ENCODE measurements at regions not wholly inside any gene's neighbourhood (a gene's known extent, or its start where the extent isn't known, plus 50 kb on each side); places are given as distances from the start of the nearest gene placed in this dataset.
A peak's percentile ranks its signal among the peaks of the same experiment; 100 is the strongest.

DNA sequence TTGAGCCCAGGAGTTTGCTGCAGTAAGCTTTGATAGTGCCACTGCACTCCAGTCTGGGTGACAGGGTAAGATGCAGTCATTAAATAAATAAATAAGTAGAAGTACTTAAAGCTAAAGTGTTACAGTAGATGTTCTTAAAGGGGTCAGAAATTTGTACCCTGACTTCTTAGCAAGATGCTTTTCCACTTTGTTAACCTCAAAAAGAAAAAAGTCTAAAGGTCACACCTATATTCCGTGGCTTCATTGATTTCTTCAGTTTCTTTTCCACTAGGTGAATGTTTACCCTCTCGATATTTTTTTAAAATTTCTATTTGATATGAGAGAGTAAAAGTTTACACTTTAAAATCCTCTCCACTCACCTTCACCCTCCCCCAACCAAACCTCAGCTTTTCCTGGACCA, 64.3 kb upstream of the PLEKHA5 start:
- Histone ChIP-seq H3K9me3 (ENCODE audit: low read length) (no peaks in the 10 kb centered on the region), H3K27ac (ENCODE audit: low read length) (no peak overlapping the region), H3K4me2 (ENCODE audit: low read length) (no peak overlapping the region), H3K9ac (ENCODE audit: low read length) (no peak overlapping the region), H3K79me2 (replicated peaks; ENCODE audit: insufficient read depth, low read length) (no peaks in the 10 kb centered on the region), H3F3A (ENCODE audit: insufficient read depth, low read length, poor library complexity, severe bottlenecking) (peaks cover 8% of the 10 kb centered on the region), H4K20me1 (ENCODE audit: insufficient read depth) (no peaks in the 10 kb centered on the region), H3K4me3 (ENCODE audit: low read length) (no peak overlapping the region), H2AFZ (ENCODE audit: low read depth, low read length) (no peak overlapping the region), H3K9me2 (ENCODE audit: insufficient read depth, low read length) (no peaks in the 10 kb centered on the region), H3K27me3 (ENCODE audit: insufficient read depth, low read depth, low read length) (no peaks in the 10 kb centered on the region), H3K36me3 (ENCODE audit: insufficient read depth, low read length) (no peaks in the 10 kb centered on the region)
- TF ChIP-seq SMC3 (conservative IDR thresholded peaks at IDR 0.05; ENCODE audit: poor library complexity) (no peak), MXI1 (conservative IDR thresholded peaks at IDR 0.05; ENCODE audit: poor library complexity, severe bottlenecking) (no peak), POLR2AphosphoS5 (IDR thresholded peaks at IDR 0.05) (no peak)
- TF ChIP-seq, protein P1, sequence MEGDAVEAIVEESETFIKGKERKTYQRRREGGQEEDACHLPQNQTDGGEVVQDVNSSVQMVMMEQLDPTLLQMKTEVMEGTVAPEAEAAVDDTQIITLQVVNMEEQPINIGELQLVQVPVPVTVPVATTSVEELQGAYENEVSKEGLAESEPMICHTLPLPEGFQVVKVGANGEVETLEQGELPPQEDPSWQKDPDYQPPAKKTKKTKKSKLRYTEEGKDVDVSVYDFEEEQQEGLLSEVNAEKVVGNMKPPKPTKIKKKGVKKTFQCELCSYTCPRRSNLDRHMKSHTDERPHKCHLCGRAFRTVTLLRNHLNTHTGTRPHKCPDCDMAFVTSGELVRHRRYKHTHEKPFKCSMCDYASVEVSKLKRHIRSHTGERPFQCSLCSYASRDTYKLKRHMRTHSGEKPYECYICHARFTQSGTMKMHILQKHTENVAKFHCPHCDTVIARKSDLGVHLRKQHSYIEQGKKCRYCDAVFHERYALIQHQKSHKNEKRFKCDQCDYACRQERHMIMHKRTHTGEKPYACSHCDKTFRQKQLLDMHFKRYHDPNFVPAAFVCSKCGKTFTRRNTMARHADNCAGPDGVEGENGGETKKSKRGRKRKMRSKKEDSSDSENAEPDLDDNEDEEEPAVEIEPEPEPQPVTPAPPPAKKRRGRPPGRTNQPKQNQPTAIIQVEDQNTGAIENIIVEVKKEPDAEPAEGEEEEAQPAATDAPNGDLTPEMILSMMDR (IDR thresholded peaks at IDR 0.05; ENCODE audit: poor library complexity, severe bottlenecking): no peak

GRCh38 chr12:19065871-19066270, 63.7 kb upstream of the PLEKHA5 start:
- peaks cover 8% of the 10 kb centered on the region for H3F3A ChIP-seq (ENCODE audit: insufficient read depth, low read length, poor library complexity, severe bottlenecking)
- H4K20me1 ChIP-seq (ENCODE audit: insufficient read depth): no peaks in the 10 kb centered on the region
- H2AFZ ChIP-seq (ENCODE audit: low read depth, low read length): no peak overlapping the region
- H3K4me3 ChIP-seq (ENCODE audit: low read length): no peak overlapping the region
- no peaks in the 10 kb centered on the region for H3K9me3 ChIP-seq (ENCODE audit: low read length)
- no peak for TF ChIP-seq SMC3 (conservative IDR thresholded peaks at IDR 0.05; ENCODE audit: poor library complexity)
- TF ChIP-seq POLR2AphosphoS5 (IDR thresholded peaks at IDR 0.05): no peak
- no peak for TF ChIP-seq TAF1 (IDR thresholded peaks at IDR 0.05; ENCODE audit: low read depth)
- TF ChIP-seq MXI1 (conservative IDR thresholded peaks at IDR 0.05; ENCODE audit: poor library complexity, severe bottlenecking): no peak
- no peaks in the 10 kb centered on the region for H3K79me2 ChIP-seq (replicated peaks; ENCODE audit: insufficient read depth, low read length)
- H3K27me3 ChIP-seq (ENCODE audit: insufficient read depth, low read depth, low read length): no peaks in the 10 kb centered on the region
- H3K9me2 ChIP-seq (ENCODE audit: insufficient read depth, low read length): no peaks in the 10 kb centered on the region
- H3K27ac ChIP-seq (ENCODE audit: low read length): peak overlapping the region; percentile 2
- peak overlapping the region; percentile 32 for H3K4me2 ChIP-seq (ENCODE audit: low read length)
- H3K9ac ChIP-seq (ENCODE audit: low read length): no peak overlapping the region
- H3K36me3 ChIP-seq (ENCODE audit: insufficient read depth, low read length): no peaks in the 10 kb centered on the region

DNA sequence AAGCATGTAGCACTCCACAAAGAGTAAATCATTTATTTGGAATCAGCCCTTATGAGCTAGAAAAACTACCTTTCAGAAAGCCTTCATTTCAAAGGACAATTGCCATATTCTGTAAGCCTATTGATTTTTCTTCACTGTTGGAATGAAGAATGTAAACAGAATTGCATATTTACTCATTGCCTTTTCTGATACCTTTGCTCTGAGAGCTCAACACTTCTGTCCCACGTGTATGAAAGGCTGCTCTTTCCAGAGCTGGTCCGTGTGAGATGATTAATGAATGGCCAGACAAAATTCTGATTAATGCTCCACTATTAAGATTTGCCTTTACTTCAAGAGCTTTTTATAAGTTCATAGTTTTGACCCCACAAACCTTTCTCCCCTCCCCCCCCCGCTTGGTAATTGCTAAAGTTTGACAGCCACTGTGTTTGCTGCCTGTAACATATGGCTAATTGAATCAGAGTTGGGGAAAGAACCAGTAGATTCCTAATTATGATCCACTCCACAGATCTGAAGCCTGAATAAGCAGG, 63.0 kb upstream of the PLEKHA5 start:
- Histone ChIP-seq H3K9me2 (ENCODE audit: insufficient read depth, low read length) (no peaks in the 10 kb centered on the region), H3K36me3 (ENCODE audit: insufficient read depth, low read length) (no peaks in the 10 kb centered on the region), H2AFZ (ENCODE audit: low read depth, low read length) (no peak overlapping the region), H3K9ac (ENCODE audit: low read length) (no peak overlapping the region), H3K9me3 (ENCODE audit: low read length) (no peaks in the 10 kb centered on the region), H3K79me2 (replicated peaks; ENCODE audit: insufficient read depth, low read length) (no peaks in the 10 kb centered on the region), H3F3A (ENCODE audit: insufficient read depth, low read length, poor library complexity, severe bottlenecking) (peaks cover 8% of the 10 kb centered on the region), H3K4me2 (ENCODE audit: low read length) (peak overlapping the region; percentile 32), H3K4me3 (ENCODE audit: low read length) (no peak overlapping the region), H3K27ac (ENCODE audit: low read length) (peak overlapping the region; percentile 2), H3K27me3 (ENCODE audit: insufficient read depth, low read depth, low read length) (no peaks in the 10 kb centered on the region), H4K20me1 (ENCODE audit: insufficient read depth) (no peaks in the 10 kb centered on the region)
- TF ChIP-seq REST (IDR thresholded peaks at IDR 0.05; ENCODE audit: borderline replicate concordance): no peak
- no peak for TF ChIP-seq POLR2AphosphoS5 (IDR thresholded peaks at IDR 0.05)
- no peak for TF ChIP-seq RAD21 (conservative IDR thresholded peaks at IDR 0.05)
- TF ChIP-seq MXI1 (conservative IDR thresholded peaks at IDR 0.05; ENCODE audit: poor library complexity, severe bottlenecking): no peak
- no peak for TF ChIP-seq SMC3 (conservative IDR thresholded peaks at IDR 0.05; ENCODE audit: poor library complexity)
- no peak for TF ChIP-seq EP300 (conservative IDR thresholded peaks at IDR 0.05; ENCODE audit: poor library complexity, severe bottlenecking)
- no peak for TF ChIP-seq TAF1 (IDR thresholded peaks at IDR 0.05; ENCODE audit: low read depth)
- TF ChIP-seq EZH2 (IDR thresholded peaks at IDR 0.05; ENCODE audit: borderline replicate concordance, insufficient read depth, low read length, poor library complexity, severe bottlenecking): no peak
- TF ChIP-seq, protein P1 (IDR thresholded peaks at IDR 0.05; ENCODE audit: poor library complexity, severe bottlenecking): no peak
